ENCODE measurements at regions not wholly inside any gene's neighbourhood (a gene's known extent, or its start where the extent isn't known, plus 50 kb on each side); places are given as distances from the start of the nearest gene placed in this dataset.
A peak's percentile ranks its signal among the peaks of the same experiment; 100 is the strongest.

DNA sequence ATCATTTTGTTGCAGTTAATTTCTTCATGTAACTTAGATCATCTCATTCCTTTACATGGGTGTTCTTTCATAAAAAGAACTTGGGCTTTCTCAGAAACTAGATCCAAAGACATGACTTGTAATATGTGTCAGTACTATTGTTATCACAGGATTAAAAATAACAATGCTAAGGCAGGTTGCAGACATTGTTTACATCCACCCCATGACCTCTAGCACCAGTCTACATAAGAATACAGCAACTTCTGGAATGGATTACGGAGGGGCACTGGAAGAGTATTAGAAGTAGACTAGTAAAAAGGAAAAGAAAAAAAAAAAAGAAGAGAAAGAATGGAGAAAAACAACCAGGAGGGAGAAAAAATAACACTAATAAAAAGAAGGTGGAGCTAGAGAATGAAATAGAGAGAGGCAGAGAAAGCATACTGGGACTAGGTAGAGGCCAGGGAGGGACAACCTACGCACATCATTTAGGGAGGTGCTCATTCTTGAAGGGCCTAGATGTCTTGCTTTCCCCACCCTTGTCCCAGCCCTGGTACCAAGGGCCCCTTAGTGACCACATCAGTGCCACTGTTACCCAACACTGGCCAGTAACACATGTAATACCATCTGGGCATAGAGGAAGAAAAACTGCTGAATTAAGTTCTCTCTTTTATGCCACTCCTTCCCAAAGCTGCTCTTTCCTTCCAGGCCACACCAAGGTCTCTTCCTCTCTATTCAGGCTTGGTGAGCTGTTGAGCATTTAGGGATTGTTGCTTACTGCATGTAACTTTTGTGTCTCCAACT lies 70.6 kb upstream of the KLF7 start:
- DNase-seq (ENCODE audit: low spot score): no peak

DNA sequence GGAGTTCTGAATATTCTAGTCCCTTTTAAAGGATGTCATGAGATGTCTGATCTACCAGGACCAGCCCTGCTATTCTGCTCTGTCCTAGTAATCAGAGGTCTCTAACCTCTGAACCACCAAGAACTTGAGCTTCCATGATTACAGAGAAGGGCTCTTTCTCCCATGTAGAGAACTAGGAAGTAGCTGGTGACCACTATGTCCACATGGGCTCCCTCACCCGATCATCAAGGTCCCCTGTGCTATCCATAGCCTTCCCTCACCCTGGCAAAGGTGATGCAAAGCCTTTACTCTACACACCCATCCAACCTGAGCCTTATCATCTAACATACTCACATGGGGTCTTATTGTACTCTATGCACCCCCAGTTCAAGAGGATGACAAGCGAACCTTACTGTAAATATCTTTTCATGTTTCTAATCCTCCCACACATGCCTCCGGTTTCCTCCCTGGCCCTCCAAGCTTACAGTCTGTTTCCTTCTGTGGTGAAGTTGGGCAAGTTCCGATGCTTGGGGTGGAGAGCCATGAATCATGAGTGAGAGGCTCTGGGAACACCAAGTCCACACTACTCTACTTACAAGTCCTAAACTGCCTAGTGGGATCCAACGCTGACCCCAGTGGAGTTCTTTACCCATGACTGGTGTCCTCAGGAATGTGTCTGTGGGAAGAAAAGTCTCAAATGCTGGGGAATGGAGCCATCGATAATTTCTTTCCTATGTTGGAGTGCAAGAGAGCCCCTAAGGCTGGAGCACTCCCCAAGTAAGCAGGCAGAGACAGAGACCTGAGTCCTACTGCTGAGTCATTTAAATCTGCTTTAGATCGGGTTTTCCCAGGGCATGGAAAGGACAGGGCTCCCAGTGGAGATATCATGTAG lies 73.3 kb upstream of the KLF7 start:
- DNase-seq (ENCODE audit: low spot score): peak; percentile 80

DNA sequence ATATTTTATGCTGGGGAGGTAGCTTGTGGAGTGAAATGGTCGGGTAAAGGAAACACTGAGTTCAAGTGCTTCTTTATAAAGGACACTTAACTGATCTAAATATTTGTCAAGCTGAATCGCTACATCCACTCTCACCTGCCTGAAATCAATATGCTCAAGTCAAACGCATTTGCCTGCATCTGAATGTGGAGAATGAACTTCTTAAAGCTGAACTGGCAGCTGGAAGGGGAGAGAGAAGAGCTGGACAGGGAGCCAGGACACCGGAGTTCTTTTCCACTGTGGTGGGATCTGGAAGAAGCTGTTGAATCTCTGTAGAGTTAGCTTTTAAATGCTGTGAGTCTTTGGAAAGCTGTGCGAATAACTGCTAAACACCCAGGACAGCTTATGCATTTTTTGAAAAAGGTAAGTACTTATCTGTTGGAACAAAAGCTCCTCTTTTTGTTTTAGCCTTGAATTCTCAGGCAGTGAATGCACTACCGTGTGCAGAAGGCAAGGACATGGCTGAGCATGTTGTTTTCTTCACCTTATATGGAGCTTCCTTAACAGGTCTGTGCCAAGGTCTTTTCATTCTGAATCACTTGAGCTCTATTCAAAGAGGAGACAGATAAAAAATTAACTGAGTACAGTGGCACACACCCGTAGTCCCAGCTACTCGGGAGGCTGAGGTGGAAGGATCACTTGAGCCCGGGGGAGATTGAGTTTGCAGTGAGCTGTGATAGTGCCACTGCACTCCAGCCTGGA lies 74.2 kb upstream of the KLF7 start:
- DNase-seq (ENCODE audit: low spot score): no peak

DNA sequence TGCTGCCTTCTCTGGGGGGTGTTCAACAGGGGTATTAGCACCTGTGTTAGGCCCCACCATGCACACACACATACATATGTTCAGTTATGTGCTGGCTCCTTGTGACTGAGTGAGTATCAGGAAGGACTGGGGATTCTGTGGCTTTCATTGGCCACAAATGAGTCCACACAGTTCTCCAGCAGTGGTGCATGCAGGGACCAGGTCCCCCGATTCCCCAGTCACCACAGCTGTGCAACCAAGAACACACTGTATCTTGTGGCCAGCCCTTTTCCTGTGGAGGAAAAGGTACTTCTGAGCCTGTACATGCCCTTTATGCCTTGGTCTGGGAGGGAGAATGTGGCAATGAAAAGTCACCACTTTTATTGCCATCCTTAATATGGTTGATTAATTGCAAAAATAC lies 74.9 kb upstream of the KLF7 start:
- no peak for DNase-seq (ENCODE audit: low spot score)

DNA sequence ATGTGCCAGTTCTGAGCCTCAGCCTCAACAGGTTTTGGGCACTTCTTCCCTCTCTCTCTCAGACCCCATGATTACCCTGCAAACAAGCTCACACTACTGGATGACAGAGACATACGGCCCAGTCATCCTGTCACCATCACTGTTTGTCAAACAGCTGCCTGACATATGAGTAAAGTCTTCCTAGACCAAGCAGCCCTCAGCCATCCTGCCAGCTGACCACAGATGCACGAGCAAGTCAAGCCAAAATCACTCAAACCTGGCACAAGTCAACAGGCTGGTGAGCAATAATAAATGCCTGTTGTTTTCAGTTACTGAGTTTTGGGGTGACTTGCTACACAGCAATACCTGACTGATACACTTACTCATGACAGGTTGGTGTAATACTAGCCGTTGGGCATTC lies 75.5 kb upstream of the KLF7 start:
- DNase-seq (ENCODE audit: low spot score): no peak

DNA sequence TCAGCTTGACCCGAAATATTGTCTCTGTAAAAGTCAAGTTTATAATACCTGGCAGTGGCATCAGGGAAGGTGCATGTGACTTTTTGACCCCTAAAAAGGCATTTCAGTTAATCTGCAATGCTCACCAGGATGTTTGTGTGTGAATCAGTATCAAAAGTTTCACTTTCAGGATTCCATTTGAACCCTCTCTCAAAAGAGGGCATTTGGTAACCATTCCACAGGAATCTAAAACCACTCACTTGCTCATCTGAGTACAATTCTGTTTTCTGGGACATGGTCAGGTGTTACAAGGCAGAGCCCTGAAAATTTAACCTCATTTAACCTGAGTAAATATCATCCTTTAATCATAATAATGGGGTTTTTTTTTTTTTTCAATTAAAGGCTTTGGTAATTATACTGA lies 77.9 kb upstream of the KLF7 start:
- DNase-seq (ENCODE audit: low spot score): no peak

DNA sequence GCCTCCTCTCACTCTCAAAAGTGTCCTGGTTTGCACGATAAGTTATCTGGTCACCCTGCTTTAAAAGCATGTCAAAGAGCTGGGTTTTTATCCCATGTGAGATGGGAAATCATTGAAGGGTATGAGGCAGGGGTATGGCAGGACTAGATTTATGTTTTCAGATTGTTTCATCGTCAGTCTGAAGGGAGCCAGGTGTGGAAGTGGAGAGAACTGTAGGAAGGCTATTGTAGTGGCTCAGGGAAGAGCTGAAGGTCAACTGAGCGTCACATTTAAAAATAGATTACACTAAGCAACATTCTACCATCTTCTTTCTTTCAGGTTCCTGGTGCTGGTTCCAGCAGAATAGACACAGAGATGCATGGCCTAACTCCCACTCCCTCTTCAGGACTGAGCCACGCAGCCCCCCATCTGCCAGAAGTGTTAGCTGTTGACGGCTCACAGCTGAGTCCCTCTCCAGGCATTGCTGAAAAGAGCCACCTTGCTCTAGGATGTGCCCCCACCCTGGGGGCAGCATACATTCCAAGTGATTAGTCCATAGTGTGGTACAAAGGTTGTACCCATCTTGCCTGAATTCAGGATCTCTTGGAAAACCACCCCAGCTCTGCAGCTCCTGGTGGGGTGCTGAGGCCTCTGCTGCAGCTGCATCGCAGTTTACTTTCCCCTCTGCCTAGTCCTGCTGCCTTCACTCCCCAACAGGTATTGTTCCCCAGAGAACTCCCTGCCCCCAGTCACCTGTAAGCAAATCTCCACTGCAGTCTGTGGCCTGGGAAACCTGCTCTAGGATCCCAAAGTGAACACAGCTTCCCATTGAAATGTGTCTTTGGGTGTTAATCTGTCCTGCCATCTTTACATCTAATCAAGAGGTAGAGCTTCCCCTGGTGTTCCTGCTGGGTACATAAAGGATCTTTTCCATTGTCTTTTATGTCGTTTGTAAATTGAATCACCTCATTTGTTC lies 79.5 kb upstream of the KLF7 start:
- no peak for DNase-seq (ENCODE audit: low spot score)

DNA sequence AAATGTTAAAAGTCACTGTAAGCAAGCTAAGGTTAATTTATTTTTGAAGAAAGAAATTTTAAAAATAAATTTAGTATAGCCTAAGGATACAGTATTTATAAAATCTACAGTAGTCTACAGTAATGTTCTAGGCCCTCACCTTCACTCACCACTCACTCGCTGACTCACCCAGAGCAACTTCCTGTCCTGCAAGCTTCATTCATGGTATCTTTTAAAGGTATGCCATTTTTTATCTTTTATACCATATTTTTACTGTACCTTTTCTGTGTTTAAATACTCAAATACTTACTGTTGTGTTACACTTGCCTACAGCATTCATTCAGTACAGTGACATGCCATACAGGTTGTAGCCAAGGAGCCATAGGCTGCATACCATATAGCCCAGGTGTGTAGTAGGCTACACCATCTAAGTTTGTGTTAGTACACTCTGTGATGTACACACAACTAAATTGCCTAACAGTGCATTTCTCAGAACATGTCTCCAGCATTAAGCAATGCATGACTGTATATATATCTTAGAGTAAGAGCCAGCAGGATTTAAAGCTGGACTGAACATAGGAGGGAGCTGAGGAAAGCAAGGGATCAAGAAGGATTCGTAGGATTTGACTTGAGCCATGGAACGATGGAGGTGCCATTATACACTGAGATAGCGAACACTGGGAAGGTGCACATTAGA lies 83.1 kb upstream of the KLF7 start:
- DNase-seq (ENCODE audit: low spot score): no peak

DNA sequence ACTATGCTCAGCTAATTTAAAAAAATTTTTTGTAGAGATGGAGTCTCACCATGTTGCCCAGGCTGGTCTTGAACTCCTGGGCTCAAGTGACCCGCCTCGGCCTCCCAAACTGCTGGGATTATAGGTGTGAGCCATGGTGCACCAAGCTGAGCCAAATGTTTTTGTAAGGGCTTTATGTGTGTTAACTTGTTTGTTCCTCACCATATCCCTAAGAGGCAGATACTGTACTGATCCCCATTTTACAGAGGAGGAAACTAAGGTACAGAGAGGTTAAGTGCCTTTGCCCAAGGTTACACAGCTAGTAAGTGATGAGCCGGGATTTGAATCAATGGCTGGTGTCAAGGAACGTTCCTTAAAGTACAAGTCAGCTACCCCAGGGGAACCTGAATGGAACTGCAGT lies 85.3 kb upstream of the KLF7 start:
- DNase-seq (ENCODE audit: low spot score): no peak

DNA sequence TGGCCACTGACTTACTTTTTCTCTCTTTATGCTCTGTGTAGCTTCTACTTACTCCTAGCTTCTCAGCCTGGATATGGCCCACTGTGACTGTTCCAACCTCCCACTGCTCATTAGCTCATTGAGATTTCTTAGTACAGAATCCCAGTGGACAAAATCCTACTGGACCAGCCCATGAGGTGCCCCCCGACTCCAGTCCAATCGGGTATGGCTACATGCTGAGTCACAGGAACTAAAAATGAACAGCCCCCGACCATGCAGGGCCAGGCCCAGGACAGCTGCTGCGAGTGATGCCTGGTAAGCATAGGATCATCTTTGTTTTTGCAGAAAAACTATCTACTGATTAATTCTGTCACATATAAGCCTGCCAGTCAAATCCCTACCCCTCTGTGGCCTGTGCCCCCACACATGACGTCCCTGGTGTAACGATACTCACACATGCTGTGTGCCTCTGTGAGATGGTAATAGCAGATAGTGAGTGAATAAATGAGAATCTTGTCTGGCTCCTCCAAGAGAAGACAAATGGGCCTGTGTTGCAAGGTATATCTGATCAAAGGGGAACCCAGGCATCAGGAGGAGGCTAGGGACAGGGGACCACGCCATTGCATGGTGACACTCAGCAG lies 85.9 kb upstream of the KLF7 start:
- DNase-seq (ENCODE audit: low spot score): no peak

DNA sequence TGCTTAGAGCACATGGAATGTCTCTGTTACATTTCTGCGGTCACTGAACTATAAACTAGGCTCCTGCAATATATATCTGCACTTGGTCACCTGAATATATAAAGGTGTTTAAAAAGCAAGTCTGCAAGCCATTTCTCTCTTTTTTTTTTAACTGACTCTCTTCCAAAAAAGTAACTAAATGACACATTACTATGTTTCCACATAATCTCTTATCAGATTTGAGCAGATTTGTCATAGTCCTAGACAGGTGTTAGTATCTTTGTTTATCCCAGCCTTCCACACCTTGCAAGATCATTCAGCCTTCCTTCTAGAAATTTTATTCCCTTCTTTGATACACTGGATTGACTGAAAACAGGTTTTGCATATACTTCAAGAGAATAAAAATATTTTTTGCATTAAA lies 86.7 kb upstream of the KLF7 start:
- DNase-seq (ENCODE audit: low spot score): no peak

DNA sequence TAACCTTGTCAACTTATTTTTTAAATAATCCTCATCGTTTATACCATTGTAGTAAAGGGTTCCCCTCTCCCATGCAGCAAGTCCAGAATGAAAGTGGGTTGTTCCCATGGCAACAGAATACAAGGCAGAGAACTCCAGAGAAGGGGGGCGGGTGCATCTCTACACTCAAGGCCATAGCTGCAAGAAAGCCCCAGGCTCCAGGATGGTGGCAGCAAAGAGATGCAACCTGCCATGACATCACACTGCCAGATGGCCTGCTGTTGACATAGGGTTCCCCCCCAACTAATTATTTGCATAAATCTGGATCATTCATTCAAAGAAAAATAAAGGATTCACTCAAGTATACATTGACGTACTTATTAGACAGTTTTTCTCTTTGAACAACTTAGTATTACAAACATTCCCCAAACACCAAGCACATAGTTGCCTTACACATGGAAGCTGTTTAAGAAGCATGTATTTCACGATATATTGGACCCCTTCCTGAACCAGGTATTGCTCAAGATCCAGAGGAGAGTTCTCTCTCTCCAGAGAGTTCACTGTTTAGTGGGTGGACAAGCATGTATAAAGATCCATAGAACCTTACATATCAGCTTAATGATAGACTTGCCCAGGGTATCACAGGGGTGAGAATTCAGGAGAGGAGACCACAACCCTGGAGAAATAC lies 87.4 kb upstream of the KLF7 start:
- no peak for DNase-seq (ENCODE audit: low spot score)

DNA sequence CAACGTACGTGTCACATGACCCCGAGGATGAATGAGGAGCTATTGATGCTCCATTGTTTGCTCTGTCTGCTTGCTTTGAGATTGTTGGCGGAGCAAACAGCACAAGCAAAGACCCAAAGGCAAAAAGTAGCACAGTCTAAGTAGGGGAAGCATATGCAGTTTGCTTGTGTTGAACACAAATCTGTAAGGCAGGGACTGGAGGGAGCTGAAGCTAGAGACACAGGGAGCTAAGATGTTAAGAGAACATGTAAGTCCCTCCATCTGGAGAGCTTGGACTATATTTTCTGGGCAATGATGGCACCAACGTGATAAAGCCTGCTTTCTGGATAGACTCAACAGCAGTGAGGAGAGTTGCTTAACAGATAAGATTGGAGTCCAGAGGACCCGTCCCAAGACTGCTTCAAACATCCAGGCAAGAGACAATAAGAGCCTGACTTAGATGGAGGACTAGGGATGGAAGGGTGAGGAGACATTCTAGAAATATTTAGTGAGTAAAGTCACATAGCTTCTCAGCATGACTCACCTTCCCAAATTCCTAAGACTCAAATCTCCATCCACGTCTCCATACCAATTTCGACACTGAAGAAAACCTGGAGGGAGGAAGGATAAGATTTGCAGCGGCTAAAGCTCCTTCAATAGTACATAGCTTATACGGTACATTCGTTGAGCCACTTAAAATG lies 88.1 kb upstream of the KLF7 start:
- DNase-seq (ENCODE audit: low spot score): peak; percentile 72

DNA sequence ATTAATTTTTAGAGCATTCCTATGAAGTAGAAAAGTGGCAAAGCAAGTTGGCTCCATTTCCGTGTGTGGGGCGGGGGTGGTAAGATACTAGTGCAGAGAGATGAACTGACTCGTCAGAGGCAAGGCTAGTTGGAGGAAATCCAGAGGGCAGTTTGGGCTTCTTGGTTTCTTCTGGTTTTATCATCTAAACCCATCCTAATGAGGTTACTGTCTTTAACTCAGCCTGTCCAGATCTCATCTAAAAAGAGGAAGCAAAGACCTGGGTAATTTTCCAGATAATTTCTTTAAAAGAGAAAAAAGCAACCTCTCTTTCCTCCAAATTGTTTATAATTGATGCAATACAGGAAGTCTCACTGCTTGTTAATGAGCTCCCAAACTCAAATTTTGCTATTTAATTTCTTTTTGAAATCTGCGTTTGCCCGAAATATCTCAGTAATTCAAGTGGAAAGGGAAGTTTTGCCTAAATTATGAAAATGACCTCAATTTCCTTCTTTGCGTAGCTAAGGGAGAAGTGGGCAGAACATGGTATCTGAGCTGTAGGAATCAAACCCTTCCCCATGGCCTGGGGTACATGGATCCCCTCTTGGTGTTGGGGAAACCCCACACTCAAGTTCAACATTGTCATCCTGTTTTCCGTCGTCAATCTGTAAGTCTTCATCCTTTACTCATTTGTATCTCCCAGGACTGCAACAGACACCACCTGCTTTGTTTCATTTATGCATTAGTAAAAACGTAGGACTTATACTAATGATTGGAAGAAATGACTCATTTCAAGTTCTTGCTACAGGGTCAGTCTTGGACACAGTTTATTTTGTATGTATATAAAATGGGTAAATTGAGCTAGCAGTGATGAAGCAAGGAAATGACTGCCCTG lies 89.1 kb upstream of the KLF7 start:
- no peak for DNase-seq (ENCODE audit: low spot score)

DNA sequence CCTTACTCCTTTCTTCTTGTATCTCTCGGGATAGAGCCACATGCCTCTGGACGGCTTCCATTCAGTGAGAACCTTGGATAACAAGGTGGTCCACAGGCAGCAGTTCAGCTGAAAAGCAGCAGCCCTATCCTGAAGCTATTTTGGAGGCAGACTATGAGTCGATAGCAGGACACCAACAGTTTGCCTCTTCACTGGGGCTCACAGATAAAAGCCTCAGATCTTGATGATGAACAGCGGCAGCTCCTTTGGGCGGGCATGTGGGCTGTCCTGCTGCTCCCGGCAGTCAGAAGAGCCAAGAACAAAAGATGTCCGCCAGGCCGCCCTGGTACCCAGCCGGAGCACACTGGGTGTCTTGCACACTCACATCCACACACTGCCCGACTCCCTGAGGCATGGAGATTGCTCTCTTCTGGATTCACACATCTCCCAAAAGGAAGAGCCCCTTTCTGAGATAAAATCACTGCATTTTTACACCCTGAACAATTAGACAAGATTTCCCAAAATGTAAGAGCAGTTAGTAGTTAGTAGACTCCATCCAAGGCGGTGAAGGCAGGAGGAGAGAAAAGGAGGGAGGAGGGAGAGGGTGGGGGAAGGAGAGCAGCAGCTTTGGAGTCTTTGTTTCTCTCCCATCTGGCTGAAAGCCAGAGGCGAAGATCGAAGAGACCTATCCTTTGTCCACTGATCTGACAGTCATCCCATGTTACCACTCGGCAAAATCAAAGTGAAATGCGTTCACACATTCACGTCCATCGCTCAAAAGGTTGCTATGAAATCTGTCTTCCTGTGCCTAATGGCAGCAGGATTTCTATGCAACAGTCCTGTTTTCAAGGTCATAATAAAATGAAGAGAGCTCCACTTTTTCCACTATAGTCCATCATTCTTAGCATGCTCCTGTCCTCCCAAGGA lies 90.1 kb upstream of the KLF7 start:
- DNase-seq (ENCODE audit: low spot score): no peak

DNA sequence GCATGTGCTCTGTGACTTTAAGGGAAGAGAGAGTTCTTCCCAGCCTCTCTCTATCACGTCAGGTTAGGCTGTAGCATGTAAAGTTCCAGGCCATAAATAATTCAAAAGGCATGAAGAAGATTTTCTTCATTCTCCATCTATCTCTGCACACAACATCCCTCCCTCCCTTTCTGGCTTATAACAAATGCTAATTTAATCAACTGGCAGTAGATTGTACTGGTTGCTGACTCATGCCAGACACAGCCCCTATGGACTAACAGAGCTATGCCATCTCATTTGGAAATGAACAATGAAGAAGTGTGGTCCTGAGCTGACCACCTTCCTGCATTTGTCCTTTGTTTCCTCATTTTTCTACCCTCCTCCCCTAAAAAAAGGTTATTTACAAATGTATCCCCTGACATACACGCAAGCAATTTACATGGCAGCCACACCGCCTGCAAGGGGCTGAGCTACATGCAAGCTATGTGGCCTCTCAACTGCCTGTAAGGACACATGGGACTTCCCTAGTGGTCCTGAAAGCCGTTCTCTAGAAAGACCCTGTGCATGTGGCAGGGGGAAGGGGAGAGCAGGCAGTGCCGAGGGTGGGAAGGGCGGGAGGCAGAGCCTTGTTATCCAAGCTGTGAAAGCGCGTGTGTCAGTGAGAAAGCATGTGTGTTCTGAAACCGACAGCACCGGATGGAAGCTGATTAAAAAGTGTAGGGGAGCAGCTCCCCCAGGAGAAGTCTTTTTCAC lies 90.9 kb upstream of the KLF7 start:
- DNase-seq (ENCODE audit: low spot score): no peak
